Islet precursor cell (in vitro differentiated cells): ENCODE measurements at regions not wholly inside any gene's neighbourhood (a gene's known extent, or its start where the extent isn't known, plus 50 kb on each side); places are given as distances from the start of the nearest gene placed in this dataset.

Experiments
- DNase-seq: peaks from one replicate; pipeline ENCODE4 v3.0.0-alpha.2; 2018

GRCh38 chr17:72414032-72414396 is 293.2 kb downstream of the SOX9 start:
- no peak for DNase-seq

GRCh38 chr17:72414967-72415853 is 294.4 kb downstream of the SOX9 start:
- DNase-seq = no peak

- DNase-seq = no peak
Measured at GRCh38 chr17:72416054-72416675, 295.3 kb downstream of the SOX9 start.

GRCh38 chr17:72416905-72417304 is 296.1 kb downstream of the SOX9 start:
- DNase-seq = no peak

- DNase-seq = no peak
Measured at GRCh38 chr17:72417627-72418026, 296.8 kb downstream of the SOX9 start.

- no peak for DNase-seq
Measured at GRCh38 chr17:72419866-72420774, 299.3 kb downstream of the SOX9 start.

- no peak for DNase-seq
Measured at GRCh38 chr17:72420775-72421127, 299.9 kb downstream of the SOX9 start.

GRCh38 chr17:72421128-72422092 is 300.6 kb downstream of the SOX9 start:
- peak; percentile 99 for DNase-seq

- DNase-seq = no peak
Measured at GRCh38 chr17:72422204-72422504, 301.3 kb downstream of the SOX9 start.

GRCh38 chr17:72422505-72423285 is 301.9 kb downstream of the SOX9 start:
- peak; percentile 100 for DNase-seq

- DNase-seq = no peak
Measured at GRCh38 chr17:72423286-72423589, 302.4 kb downstream of the SOX9 start.

- DNase-seq = no peak
Measured at GRCh38 chr17:72423718-72424117, 302.9 kb downstream of the SOX9 start.

GRCh38 chr17:72424505-72425117 is 303.8 kb downstream of the SOX9 start:
- no peak for DNase-seq

- no peak for DNase-seq
Measured at GRCh38 chr17:72425133-72425793, 304.4 kb downstream of the SOX9 start.

- DNase-seq = no peak
Measured at GRCh38 chr17:72425794-72426168, 305.0 kb downstream of the SOX9 start.

GRCh38 chr17:72426321-72426720 is 305.5 kb downstream of the SOX9 start:
- no peak for DNase-seq

- DNase-seq = peak; percentile 74
Measured at GRCh38 chr17:72426948-72427760, 306.3 kb downstream of the SOX9 start.

GRCh38 chr17:72427761-72428109 is 306.9 kb downstream of the SOX9 start:
- no peak for DNase-seq

GRCh38 chr17:72429066-72429638 is 308.3 kb downstream of the SOX9 start:
- DNase-seq = peak; percentile 50
